Epidermal melanocyte (primary cell): ENCODE measurements at regions not wholly inside any gene's neighbourhood (a gene's known extent, or its start where the extent isn't known, plus 50 kb on each side); places are given as distances from the start of the nearest gene placed in this dataset.
"Not testable (repeated sequence)": the region's sequence is repeated elsewhere in the genome, so short reads cannot be mapped to it uniquely, and the experiment has no call there.

Experiments used
- DNase-seq: peaks from one replicate; pipeline ENCODE4 v3.0.0; 2011; ENCODE audit warnings: low spot score; ENCODE audit not compliant: insufficient read length

- not testable (repeated sequence) for DNase-seq
These were observed 1211.8 kb downstream of the OTOL1 start for GRCh38 chr3:162708394-162708793.

- not testable (repeated sequence) for DNase-seq
These were observed 1212.5 kb downstream of the OTOL1 start for GRCh38 chr3:162708942-162709706.

- DNase-seq, result no peak
These were observed 1213.9 kb downstream of the OTOL1 start for GRCh38 chr3:162710332-162711112.

GRCh38 chr3:162717074-162717473, 1220.5 kb downstream of the OTOL1 start:
- DNase-seq, result not testable (repeated sequence)

GRCh38 chr3:162718697-162719096, 1222.1 kb downstream of the OTOL1 start:
- DNase-seq, result no peak

GRCh38 chr3:162719684-162720341, 1223.2 kb downstream of the OTOL1 start:
- no peak for DNase-seq

GRCh38 chr3:162721736-162722135, 1225.1 kb downstream of the OTOL1 start:
- no peak for DNase-seq

GRCh38 chr3:162722337-162722736, 1225.7 kb downstream of the OTOL1 start:
- DNase-seq, result no peak

- not testable (repeated sequence) for DNase-seq
These were observed 1226.2 kb downstream of the OTOL1 start for GRCh38 chr3:162722796-162723195.

GRCh38 chr3:162729686-162730085, 1233.1 kb downstream of the OTOL1 start:
- DNase-seq, result no peak

GRCh38 chr3:162731961-162732360, 1235.4 kb downstream of the OTOL1 start:
- not testable (repeated sequence) for DNase-seq

GRCh38 chr3:162738784-162739183, 1242.2 kb downstream of the OTOL1 start:
- DNase-seq, result no peak

- DNase-seq, result no peak
These were observed 1244.5 kb downstream of the OTOL1 start for GRCh38 chr3:162740941-162741596.

- no peak for DNase-seq
These were observed 1245.6 kb downstream of the OTOL1 start for GRCh38 chr3:162742159-162742717.

- DNase-seq, result no peak
These were observed 1246.5 kb downstream of the OTOL1 start for GRCh38 chr3:162743091-162743490.

- no peak for DNase-seq
These were observed 1264.2 kb downstream of the OTOL1 start for GRCh38 chr3:162760789-162761188.

- DNase-seq, result no peak
These were observed 1267.6 kb downstream of the OTOL1 start for GRCh38 chr3:162764051-162764807.

- DNase-seq, result no peak
These were observed 1268.1 kb downstream of the OTOL1 start for GRCh38 chr3:162764808-162765071.

GRCh38 chr3:162765524-162765923, 1268.9 kb downstream of the OTOL1 start:
- DNase-seq, result no peak

- DNase-seq, result no peak
These were observed 1273.0 kb downstream of the OTOL1 start for GRCh38 chr3:162769564-162769963.

GRCh38 chr3:162770551-162770950, 1273.9 kb downstream of the OTOL1 start:
- DNase-seq, result no peak
